GM18861 (cell line): ENCODE measurements at regions not wholly inside any gene's neighbourhood (a gene's known extent, or its start where the extent isn't known, plus 50 kb on each side); places are given as distances from the start of the nearest gene placed in this dataset.
"Not testable (repeated sequence)": the region's sequence is repeated elsewhere in the genome, so short reads cannot be mapped to it uniquely, and the experiment has no call there.

Experiments
- ATAC-seq: cut with Tn5 transposase; IDR thresholded peaks from one replicate; pipeline ENCODE4 v1.9.1; 2021; ENCODE audit not compliant: unreplicated experiment

DNA sequence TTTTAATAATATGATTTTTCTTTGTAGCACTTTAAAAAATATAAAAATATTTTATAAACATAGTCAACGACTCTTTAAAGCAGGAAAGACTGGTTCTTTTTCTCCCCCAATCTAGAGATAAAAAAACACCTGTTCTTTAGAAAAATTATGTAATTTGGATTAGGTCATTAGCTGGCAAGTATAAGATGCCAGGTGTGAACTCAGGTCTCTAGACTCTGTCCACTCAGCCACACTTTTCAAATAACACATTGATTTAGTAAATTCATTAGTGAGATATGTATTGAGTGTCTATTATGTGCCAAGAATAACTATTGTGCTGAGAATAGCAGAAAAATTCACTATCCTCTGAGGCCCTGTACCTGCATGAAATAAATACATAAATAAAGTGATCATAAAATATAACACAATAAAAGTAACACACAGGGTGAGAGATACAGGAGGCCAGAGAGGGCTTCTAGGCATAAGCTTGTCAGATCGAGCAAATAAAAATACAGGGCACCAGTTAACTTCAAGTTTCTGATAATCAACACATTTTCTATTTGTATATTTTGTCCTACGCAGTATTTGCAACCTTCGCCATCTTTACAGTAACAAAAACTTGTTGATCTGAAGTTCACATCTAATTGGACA is 867.1 kb upstream of the GBE1 start:
- ATAC-seq, result no peak

DNA sequence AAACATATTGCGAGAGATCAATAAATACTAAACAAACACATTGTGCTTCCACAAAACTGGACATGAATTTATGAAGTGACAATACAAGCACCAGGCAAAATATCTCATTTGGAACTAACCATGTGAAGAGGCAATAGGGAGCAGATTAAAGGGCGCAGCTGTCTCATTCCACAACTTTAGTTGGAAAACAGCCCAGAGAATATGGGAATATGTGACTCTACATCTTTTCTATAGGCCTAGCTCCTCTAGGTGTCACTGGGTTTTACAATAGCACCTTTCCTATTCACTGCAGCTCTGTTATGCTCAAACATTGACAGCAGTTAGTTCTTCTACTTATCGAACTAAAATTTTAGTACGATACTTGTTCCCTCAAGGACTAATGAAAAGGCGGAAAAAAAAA is 866.3 kb upstream of the GBE1 start:
- no peak for ATAC-seq

DNA sequence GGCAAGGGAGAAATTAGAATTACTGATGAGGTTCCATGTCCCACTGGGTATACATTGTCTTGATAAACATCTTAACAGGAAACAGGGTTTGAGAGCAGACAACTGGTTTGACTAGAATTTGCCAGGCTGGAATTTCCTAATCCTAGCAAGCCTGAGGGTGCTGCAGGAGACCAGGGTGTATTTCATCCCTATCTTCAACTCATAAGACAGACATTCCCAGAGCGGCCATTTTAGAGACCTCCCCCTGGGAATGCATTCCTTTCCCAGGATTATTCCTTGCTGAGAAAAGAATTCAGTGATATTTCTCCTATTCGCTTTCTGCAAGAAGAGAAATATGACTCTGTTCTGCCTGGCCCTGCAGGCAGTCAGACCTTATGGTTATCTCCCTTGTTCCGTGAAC is 859.3 kb upstream of the GBE1 start:
- not testable (repeated sequence) for ATAC-seq

DNA sequence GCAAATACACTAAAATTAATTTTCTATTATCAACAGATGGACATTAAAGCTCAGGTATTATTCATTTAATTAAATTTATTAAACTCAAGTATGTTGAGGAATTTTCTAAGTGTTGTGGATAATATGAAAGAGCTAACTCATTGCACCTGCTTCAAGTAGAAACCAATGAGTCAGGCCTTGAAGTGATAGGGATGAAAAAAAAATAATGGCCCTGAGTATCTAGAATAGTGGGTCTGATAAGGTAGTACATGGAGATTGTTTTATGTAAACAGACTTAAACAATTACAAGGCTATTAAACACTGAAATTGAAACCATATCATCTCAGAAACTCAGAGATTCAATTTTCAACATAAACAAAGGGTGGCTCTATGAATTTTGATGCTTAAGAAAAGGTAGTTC is 857.1 kb upstream of the GBE1 start:
- no peak for ATAC-seq

DNA sequence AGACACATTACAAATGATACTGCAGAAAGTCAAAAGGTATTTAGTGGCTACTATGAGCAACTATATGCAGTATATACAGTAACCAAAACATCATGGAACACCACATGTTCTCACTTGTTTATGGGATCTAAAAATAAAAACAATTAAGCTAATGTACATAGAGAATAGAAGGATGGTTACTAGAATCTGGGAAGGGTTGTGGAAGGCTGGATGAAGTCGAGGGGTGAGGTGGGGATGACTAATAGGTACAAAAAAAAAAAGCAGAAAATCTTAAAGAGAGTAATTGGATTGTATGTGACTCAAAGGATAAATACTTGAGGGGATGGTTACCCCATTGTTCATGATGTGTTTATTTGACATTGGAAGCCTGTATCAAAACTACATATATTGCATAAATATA is 848.8 kb upstream of the GBE1 start:
- no peak for ATAC-seq

DNA sequence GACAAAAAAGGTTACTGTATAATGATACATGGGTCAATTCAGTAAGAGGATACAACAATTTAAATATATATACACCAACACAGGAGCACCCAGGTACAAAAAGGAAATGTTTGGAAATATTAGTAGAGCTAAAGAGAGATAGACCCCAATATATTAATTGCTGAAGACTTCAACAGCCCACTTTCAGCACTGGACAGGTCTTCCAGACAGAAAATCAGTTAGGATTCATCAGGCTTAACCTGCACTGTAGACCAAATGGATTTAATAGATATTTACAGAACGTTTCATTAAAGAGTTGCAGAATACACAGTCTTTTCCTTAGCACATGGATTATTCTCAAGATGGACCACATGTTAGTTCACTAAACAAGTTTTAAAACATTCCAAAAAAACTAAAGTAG is 845.9 kb upstream of the GBE1 start:
- ATAC-seq, result no peak

DNA sequence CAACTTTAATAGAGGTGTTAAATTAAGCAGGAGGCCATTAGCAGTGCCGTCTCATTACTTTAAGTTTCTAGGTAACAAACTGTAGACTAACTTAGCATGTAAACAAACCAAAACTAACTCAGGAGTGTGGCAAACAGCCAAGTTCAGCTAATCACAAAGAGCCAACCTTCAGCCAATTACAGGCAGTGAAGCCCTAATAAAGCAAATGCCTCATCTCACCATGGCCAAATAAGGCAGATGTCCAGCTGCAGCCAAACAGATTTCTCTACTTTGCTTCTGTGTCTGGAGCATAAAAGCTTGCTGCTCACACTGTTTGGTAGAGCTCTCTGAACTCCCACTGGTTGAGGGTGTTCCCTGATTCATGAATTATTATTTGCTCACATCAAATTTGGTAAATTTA is 835.4 kb upstream of the GBE1 start:
- no peak for ATAC-seq

DNA sequence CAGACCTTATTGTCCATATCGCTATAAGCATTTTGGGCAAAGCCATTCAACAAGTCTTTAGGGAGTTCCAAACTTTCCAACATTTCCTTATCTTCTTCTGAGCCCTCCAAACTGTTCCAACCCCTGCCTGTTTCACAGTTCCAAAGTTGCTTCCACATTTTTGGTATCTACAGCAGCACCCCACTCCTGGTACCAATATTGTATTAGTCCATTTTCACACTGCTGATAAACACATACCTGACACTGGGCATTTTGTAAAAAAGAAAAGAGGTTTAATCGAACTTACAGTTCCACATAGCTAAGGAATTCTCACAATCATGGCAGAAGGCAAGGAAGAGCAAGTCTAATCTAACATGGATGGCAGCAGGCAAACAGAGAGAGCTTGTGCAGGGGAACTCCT is 834.1 kb upstream of the GBE1 start:
- no peak for ATAC-seq

DNA sequence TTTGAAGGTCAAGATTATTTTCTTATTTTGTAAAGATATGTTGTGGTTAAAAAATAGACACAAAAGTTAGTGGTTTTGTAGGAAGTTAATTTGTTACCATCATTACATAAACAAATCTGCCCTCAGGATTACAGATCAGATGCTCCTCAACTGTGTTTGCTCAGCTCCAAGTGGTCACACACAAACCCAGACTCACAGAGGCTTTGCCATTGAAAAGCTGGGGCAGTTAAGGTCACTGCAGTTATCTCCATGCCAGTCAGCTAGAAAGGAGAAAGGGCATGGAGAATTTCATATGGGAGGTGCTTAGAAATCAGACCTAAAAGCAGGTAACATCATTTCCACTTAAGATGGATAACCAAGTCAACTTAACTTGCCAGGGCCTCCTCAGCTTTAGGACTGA is 825.7 kb upstream of the GBE1 start:
- no peak for ATAC-seq

DNA sequence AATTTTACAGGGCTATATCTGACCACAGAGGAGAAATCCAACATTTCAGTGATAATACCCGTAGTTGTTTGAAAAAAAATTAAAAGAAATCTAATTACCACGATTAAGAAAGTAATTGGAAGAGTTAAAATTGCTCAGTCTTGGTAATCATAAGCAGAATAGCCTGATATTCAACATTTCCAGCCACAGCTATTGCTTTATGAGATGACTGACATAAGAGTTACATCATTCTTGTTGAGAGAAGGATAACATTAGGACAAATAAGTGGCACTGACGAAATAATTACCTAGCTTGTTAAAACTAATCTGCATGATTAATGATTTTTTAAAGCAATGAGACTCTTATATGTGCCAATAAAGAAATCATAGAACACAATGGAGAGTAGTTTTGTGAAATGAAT is 825.0 kb upstream of the GBE1 start:
- no peak for ATAC-seq

DNA sequence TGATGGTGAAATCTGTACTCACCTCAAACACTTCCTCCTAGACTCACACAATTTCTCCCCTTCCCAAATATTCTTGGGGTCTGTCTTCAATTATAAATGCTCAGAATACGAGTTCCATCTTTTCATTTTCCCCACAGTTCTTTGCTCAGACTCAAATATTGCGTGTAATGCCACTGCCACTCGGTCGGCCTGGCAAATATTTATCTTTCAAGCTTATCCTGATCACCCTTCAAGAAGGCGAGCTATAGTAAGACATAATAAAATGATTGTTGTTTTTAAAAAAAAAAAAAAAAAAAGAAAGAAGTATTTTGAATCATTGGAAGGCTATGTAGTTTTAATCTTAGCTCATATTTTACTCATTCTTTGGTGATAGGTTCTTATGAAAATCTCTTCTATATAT is 824.6 kb upstream of the GBE1 start:
- not testable (repeated sequence) for ATAC-seq

DNA sequence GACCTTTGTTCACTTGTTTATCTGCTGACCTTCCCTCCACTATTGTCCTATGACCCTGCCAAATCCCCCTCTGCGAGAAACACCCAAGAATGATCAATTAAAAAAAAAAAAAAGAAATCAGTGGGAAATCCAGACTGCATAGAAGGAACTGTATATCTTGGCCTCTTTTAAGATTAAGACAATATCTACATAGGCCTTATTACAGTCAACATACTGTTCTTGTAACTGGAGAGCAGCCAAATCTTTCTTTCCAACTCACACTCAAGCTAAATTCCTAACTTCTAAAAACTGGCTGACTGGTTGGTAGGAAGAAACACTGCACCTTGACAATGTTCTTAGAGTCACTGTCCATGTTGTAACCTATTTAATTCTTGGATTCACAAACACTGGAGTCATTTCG is 824.1 kb upstream of the GBE1 start:
- ATAC-seq, result not testable (repeated sequence)

DNA sequence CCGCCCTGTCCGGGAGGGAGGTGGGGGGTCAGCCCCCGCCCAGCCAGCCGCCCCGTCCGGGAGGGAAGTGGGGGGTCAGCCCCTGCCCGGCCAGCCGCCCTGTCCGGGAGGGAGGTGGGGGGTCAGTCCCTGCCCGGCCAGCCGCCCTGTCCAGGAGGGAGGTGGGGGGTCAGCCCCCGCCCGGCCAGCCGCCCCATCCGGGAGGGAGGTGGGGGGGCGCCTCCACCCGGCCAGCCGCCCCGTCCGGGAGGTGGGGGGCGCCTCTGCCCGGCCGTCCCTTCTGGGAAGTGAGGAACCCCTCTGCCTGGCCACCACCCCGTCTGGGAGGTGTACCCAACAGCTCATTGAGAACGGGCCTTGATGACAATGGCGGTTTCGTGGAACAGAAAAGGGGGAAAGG is 823.4 kb upstream of the GBE1 start:
- not testable (repeated sequence) for ATAC-seq

DNA sequence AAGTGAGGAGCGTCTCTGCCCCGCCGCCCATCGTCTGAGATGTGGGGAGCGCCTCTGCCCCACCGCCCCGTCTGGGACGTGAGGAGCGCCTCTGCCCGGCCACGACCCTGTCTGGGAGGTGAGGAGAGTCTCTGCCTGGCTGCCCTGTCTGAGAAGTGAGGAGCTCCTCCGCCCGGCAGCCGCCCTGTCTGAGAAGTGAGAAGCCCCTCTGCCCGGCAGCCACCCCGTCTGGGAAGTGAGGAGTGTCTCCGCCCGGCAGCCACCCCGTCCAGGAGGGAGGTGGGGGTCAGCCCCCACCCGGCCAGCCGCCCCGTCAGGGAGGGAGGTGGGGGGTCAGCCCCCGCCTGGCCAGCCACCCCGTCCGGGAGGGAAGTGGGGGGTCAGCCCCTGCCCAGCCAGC is 823.0 kb upstream of the GBE1 start:
- not testable (repeated sequence) for ATAC-seq

DNA sequence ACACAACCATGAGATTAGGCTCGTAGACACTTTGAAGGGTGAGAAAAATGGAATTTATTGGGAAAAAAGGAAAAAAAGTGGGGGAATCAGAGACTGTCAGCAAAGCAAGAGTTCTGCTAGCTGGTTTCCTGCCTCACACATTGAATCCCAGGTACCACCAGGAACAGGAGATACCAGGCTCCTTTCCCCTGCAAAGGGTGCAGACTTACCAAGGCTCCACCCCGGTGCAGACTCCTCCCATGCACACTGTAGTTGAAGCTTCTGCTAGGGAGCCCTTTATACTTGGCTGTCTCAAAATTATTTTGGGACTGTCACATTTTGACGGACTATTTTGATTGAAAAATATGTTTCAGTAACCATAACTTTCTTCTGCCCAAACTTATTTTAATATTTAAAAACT is 819.9 kb upstream of the GBE1 start:
- no peak for ATAC-seq

DNA sequence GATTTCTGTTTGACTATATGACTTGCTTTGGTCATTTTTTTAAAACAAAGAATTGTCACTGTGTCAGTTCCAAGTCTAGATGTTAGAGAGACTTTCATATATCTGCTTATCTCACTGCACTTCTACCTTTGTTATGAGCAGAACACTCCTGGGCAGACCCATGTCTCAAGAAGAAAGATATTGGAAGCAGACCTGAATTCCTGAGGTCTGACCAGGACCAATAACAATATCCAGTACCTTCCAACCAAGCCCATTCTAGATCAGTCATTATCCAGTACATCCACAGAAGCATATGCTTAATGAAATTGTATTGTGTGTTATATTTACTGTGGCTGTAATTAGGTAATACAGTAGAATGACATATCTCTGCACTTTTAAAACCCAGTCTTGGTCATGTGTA is 811.3 kb upstream of the GBE1 start:
- ATAC-seq, result no peak

DNA sequence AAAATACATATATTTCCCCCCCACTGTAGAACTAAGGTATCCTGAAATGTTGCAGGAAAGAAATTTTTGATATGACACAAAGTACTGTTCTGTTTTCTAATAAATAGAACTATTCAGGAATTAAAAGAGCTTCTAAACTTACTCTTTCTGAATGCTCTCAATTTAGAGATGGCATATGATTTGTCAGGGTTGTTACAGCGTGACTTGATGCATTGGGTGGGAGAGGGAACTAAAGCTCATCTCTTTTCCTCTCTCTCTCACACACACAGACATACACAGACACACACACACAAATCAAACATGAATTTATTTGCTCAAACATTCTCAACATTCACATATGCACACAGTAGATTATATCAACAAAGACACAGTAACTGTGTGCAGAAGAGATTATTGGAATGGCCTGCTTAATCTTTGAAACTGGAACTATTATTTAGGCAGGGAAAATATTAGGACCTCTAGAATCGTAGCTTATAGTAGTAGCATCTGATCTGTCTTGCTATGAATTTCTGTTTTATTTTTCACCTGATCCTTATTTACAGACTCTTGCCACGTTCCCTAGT is 807.4 kb upstream of the GBE1 start:
- ATAC-seq, result no peak

DNA sequence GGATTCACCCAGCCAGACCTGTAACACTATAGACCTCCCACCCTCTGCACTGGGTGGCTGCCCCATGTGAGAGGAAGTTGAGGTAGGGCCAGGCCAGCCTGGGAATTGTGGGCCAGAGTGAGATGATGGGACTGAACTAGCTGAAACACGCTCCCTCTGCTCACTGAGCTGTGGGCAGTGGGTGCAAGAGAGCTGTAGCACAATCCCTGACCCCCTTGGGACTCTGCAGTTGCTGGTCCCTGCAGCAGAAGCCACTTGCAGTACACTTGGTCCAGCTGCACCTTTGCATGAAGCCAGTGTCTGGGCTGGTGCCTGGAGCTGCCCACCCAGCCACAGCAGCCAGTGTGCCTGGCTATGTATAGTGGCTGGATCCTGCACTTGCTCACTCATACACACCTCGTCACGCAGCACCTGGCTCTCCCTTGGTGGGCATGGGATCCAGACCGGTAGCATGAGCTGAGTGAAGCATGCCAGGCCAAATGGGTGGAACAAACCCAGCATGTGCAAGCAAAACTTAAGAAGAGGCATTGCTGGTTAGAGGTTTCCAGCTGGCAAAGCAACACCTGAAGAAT is 805.7 kb upstream of the GBE1 start:
- ATAC-seq, result no peak

DNA sequence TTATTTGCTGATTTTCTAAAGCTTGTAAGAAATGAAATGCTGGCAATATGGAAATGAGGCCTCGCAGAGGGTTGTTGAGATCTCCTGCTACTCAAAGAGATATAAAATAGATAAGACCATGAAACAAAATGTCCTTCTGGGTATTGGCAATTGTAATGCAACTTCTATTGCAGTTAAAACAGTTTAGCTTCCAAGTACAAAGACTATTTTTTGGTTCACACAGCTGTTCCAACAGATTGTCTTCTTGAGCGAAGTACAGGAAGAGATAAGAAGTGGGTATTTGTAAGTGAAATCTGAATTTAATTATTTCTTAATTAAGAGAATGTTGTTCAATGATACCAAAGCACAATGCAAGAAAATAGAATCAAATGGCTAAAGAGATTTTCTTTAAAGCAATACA is 801.5 kb upstream of the GBE1 start:
- no peak for ATAC-seq

DNA sequence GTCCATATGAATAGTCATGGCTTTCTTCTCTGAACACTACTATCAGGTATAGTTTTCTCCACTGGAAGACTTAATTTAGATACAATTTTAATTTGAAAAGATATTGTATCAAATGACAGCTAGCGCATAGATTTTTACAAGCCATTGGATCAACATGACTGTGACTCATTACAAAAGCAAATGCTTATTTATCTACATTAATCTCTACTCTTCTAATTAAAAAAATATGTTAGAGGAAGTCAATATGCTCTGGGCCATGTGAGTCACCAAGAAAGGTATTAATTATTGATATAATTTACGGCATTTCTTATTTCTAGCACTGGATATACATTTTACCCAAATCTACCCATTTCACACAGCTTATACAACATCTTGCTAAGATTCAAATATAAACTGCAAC is 800.3 kb upstream of the GBE1 start:
- ATAC-seq, result no peak

DNA sequence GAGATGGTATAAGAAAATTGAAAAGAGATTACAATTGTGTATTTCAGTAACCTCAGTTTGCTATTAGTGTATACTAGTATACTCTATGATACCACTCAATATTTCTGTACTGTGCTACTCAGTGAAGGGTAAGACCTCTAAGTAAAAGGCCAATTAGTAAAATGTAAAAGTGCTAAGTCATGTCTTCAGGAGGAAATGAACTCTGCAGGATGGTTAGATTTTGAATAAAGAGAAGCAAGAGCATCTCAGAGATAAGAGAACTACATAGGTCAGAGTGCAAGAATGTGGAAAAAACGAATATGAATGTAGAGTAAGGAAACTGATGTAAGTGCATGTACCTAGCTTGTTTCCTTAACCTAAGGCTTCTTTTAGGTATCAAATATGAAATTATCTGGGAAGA is 796.6 kb upstream of the GBE1 start:
- no peak for ATAC-seq

DNA sequence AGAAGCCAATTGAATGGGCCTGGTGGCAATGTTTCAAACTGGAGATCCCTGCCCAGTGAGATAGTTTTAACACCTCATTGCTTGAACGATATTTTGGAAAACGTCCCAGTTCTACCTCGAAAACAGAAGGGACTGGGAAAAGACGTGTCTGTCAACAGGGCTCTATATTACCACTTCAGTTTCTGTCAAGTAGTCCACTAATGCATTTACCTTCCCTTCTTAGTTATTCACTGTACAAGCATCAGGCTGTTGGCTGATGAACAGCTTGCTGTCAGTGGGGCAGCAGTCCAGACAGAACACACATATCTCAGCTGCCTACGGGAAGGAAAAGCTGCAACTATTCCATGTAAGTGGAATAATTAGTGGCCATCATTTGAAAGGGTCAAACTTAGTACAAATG is 794.7 kb upstream of the GBE1 start:
- no peak for ATAC-seq

DNA sequence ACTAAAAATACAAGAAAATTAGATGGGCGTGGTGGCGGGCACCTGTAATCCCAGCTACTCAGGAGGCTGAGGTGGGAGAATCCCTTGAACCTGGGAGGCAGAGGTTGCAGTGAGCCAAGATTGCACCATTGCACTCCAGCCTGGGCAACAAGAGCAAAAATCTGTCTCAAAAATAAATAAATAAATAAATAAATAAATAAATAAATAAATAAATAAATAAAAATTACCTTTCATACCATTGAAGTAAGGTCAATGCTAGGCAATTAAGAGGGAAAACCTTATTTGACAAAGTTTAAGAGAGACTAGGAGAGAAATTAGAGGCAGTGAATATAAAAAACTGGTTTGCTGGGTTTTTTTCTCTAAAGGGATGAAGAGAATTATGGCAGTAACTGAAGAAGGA is 781.1 kb upstream of the GBE1 start:
- ATAC-seq, result not testable (repeated sequence)
